ENCODE measurements at regions not wholly inside any gene's neighbourhood (a gene's known extent, or its start where the extent isn't known, plus 50 kb on each side); places are given as distances from the start of the nearest gene placed in this dataset.

DNA sequence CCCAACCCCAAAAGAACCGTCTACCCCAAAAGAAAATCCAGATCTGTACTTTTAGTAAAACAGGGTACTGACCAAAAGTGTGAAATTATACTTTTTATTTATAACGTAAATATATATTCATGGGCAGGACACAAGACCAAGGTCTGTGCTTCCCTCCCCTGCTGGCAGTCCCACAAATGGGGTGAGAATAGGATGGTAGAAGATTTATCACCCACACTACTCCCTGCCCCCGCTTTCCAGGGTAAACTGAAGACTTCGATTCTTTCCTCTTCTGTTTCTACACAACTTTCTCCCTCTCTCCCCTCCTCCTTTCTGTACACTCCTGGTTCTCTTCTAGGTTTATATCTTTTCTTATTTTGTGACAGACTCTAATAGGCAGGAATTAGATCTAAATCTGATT, 79.7 kb downstream of the MDH1 start:
- TF ChIP-seq, protein P1, sequence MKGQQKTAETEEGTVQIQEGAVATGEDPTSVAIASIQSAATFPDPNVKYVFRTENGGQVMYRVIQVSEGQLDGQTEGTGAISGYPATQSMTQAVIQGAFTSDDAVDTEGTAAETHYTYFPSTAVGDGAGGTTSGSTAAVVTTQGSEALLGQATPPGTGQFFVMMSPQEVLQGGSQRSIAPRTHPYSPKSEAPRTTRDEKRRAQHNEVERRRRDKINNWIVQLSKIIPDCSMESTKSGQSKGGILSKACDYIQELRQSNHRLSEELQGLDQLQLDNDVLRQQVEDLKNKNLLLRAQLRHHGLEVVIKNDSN (IDR thresholded peaks at IDR 0.05), result no peak
- no peak for TF ChIP-seq RAD21 (IDR thresholded peaks at IDR 0.05; ENCODE audit: low read depth)
- no peak for TF ChIP-seq FOXM1 (IDR thresholded peaks at IDR 0.05; ENCODE audit: borderline replicate concordance, low read depth)
- TF ChIP-seq, protein P2, sequence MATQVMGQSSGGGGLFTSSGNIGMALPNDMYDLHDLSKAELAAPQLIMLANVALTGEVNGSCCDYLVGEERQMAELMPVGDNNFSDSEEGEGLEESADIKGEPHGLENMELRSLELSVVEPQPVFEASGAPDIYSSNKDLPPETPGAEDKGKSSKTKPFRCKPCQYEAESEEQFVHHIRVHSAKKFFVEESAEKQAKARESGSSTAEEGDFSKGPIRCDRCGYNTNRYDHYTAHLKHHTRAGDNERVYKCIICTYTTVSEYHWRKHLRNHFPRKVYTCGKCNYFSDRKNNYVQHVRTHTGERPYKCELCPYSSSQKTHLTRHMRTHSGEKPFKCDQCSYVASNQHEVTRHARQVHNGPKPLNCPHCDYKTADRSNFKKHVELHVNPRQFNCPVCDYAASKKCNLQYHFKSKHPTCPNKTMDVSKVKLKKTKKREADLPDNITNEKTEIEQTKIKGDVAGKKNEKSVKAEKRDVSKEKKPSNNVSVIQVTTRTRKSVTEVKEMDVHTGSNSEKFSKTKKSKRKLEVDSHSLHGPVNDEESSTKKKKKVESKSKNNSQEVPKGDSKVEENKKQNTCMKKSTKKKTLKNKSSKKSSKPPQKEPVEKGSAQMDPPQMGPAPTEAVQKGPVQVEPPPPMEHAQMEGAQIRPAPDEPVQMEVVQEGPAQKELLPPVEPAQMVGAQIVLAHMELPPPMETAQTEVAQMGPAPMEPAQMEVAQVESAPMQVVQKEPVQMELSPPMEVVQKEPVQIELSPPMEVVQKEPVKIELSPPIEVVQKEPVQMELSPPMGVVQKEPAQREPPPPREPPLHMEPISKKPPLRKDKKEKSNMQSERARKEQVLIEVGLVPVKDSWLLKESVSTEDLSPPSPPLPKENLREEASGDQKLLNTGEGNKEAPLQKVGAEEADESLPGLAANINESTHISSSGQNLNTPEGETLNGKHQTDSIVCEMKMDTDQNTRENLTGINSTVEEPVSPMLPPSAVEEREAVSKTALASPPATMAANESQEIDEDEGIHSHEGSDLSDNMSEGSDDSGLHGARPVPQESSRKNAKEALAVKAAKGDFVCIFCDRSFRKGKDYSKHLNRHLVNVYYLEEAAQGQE (IDR thresholded peaks at IDR 0.05; ENCODE audit: low read depth), result no peak
- no peak for TF ChIP-seq TAF1 (IDR thresholded peaks at IDR 0.05; ENCODE audit: low read depth)
- TF ChIP-seq, protein P3, sequence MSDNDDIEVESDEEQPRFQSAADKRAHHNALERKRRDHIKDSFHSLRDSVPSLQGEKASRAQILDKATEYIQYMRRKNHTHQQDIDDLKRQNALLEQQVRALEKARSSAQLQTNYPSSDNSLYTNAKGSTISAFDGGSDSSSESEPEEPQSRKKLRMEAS (IDR thresholded peaks at IDR 0.05), result no peak
- no peak for TF ChIP-seq CREB1 (IDR thresholded peaks at IDR 0.05; ENCODE audit: low read depth)
- no peak for TF ChIP-seq EP300 (IDR thresholded peaks at IDR 0.05; ENCODE audit: borderline replicate concordance)
- TF ChIP-seq NFIC (IDR thresholded peaks at IDR 0.05), result no peak
- TF ChIP-seq EGR1 (IDR thresholded peaks at IDR 0.05), result no peak

All from Ishikawa (cell line).